ENCODE measurements at regions not wholly inside any gene's neighbourhood (a gene's known extent, or its start where the extent isn't known, plus 50 kb on each side); places are given as distances from the start of the nearest gene placed in this dataset.
"Not testable (repeated sequence)": the region's sequence is repeated elsewhere in the genome, so short reads cannot be mapped to it uniquely, and the experiment has no call there.

GRCh38 chr9:15032860-15033259, 122.6 kb upstream of the FREM1 start:
- no peak for DNase-seq

DNA sequence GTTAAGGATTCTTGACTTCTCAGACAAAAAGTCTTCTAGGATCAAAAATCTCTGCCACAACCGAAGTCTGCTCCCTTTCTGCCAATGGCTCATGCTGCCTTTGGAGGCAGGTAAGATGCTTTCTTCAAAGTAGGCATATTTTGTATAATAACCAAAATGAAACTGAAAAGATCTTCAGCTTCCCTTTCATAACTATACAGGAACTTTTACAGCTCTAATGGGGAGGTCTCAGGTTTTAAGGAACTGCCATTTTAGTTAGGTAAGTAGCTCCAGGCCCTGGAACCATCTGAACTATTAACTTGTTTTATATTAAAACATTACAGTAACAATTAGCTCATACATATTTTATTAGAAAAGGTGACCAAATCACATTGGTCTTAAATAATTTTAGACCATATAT, 110.9 kb upstream of the FREM1 start:
- no peak for DNase-seq

DNA sequence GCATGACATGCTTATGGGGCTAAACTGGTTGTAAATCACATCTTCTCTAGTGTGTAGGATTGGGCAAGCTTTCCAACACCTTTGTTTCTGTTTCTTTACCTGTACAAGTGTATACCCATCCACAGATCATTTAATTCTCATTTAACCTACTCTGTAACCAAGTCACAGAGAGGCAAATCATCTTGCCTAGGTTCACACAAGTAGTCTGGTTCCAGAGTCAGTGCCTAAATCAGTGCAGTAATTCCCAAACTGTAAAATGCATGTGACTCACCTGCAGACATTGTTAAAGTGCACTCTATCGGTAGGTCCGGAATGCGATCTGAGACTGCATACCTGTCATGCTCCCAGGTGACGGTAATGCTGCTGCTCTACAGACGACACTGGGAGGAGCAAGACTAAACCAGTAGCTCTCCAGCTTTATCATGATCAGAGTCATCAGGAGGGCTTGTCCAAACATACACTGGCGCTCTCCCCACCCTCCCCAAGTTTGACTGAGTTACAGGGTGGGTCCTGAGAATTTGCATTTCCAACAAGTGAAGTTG, 107.9 kb upstream of the FREM1 start:
- DNase-seq: no peak

GRCh38 chr9:15010581-15010980, 100.4 kb upstream of the FREM1 start:
- DNase-seq: no peak

DNA sequence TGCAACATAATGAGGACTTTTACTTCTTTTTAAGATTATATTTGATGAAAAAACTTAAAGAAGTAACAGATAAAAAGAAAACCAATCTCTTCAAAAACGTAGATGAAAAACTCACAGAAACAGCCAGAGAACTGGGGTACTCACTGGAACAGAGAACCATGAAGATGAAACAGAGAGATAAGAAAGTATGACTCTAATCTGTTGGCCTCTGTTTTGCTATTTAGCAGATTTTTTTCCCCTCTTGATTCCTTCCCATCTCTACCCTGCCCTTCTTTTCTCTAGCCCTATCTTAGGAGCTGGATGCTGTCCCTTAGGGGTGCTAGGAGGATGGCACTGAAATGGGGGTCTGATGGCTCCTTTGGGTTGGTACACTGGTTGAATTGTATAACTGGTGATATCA, 97.5 kb upstream of the FREM1 start:
- no peak for DNase-seq

DNA sequence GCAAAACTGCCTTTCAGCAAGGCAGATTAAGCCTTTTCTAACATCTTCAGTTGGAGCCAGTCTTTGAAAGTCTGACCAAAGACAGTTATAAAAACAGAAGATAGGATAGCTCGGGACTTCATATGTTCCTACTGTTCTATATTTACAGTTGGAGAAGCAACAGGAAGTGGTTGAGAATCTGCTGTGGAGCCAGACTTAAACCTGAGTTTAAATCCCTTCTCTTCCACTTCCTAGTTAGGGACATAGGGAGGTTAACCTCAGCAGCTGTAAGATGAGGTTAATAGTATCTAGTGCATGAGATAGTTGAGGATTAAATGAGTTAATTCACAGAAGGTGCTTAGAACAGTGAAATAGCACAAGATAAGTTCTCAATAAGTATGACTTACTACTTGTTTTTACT, 84.5 kb upstream of the FREM1 start:
- DNase-seq: no peak

- no peak for DNase-seq
These were observed 83.8 kb upstream of the FREM1 start for GRCh38 chr9:14993901-14994554.

DNA sequence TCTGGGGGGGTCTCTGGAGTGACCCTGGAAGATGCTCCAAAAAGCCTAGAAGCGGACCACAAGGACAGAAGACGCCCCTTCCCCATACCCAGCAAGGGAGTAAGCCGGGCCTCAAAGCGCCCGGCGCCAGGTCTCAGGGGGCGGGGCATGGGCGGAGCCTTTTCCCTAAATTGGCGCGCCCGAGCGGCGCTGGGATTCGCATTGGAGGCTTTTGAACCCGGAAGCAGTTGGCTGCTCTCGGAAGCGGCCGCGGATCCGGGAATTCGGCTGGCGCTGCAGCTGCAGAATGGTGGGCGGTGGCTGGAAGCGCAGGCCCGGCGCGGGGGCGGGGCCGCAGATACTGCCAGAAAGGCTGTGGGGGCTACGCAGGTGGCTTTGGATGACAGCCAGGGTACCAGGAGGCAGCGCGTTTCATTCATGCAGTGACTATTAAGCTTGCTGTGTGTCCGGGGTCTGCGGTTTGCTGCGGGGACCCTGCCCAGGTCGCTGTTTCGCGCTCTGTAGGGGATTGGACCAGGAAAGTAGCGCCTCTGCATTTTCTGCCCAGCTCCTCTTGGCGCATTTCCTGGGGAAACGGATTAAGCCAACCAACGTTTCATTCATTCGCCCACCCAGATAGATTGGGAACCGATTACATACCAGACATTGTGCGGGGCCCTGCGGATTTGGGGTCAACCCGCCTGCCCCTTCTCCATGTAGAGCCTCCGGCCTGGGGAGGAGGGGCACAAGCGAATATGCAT, 83.0 kb upstream of the FREM1 start:
- DNase-seq: peak; percentile 82

- no peak for DNase-seq
These were observed 82.3 kb upstream of the FREM1 start for GRCh38 chr9:14992516-14992915.

- DNase-seq: no peak
These were observed 81.9 kb upstream of the FREM1 start for GRCh38 chr9:14992081-14992480.

DNA sequence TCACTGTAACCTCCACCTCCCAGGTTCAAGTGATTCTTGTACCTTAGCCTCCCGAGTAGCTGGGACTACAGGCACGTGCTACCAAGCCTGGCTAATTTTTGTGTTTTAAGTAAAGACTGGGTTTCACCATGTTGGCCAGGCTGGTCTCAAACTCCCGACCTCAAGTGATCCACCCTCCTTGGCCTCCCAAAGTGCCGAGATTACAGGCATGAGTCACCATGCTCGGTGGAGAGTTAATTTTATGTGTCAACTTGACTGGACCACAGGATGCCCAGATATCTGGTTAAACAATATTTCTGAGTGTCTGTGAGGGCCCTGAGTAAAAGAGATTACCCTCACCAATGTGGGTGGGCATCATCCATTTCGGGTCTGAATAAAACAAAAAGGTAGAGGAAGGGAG, 80.4 kb upstream of the FREM1 start:
- not testable (repeated sequence) for DNase-seq

DNA sequence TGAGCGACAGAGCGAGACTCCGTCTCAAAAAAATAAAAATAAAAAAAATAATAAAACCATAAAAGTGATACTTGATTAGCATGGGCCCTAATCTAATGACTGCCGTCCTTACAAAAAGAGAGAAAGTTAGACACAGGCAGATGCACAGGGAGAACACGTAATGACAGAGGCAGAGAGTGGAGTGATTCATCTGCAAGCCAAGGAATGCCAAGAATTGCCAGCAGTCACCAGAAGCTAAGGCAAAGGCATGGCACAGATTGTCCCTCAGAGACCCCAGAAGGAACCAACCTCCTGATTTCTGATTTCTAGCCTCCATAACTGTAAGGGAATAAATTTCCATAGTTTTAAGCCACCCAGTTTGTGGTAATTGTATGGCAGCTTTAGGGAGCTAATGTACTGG, 79.6 kb upstream of the FREM1 start:
- DNase-seq: no peak

GRCh38 chr9:14989336-14989735, 79.1 kb upstream of the FREM1 start:
- not testable (repeated sequence) for DNase-seq

GRCh38 chr9:14987858-14988257, 77.6 kb upstream of the FREM1 start:
- no peak for DNase-seq

DNA sequence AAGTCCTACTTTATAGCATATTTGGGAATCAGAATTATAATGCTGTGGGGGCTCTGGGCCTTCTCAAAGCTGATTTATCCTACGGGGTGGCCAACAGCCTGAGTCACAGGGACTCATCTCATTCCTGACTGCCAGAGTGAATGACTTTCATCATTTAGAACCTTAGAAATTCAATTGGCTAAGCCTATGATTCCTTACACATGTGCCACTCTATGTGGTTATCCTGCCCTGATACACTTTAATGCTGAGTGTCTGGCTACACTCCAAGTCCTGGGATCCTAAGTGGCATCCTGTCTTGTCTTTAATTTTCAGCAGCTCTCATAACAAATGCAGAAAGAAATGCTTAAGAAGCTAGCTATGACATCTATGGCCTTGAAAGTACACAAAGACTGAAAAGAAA, 75.2 kb upstream of the FREM1 start:
- DNase-seq: no peak

DNA sequence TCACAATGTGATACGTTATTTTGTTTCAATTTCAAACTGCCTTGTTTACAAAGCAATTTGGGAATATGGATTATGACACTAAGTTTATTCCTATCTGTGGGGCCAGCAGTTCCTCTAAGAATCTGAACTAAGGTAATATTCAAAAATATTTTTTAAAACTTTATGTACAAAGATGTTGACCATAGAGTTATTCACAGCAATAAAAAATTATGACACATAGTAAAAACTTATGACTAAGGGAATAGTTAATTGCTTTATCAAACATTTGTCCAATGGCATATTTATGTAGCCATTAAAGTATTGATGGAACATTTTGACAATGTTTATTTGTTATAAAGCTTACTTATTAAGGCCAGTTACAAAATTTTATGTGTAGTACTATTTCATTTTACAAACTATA, 73.4 kb upstream of the FREM1 start:
- DNase-seq: no peak

GRCh38 chr9:14981291-14981950, 71.2 kb upstream of the FREM1 start:
- no peak for DNase-seq

DNA sequence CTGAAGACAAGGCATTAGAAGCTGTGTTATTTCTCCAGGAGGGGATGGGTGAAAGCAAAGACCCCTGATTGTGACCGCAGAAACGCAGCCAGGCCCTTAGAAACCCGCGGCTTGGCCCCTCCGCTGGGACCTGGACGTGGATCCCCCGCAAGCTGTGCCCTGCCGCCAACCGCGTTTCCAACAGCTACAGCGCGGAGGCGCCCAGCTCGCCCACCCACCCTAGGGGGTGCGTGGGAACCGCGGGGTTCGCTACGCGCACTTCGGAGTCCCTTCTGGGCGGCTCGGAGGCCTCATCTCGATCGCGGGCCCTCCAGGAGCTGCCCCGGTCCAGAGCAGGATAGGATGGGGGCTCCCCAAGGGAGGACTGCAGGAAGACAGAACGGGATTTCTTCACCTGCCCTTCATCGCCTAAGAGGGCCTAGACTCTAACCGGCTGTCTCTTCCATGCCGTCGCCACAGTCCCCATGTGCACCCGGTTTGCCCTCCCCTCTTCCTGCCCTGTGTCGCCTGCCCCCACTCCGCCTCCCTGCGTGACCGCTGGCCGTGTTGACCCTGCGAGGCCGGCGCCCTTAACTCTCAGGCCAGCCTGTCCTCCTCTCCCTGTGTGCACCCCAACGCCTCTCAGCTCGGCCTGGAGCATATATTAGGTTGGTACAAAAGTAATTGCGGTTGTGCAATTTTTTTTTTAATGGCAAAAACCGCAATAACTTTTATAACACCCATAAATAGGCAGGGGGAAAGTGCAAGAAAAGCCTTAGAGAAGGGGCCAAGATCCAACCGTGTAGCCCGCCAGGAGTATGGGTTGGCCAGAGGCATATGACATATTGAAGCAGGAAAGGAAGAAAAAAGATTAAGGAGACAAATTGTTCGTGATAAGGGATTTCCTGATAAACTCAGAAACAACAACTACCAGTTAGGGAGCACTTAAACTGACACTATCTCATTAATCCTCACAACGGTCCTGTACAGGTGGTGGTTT, 68.1 kb upstream of the FREM1 start:
- DNase-seq: no peak

GRCh38 chr9:14967450-14968321, 57.5 kb upstream of the FREM1 start:
- DNase-seq: no peak

DNA sequence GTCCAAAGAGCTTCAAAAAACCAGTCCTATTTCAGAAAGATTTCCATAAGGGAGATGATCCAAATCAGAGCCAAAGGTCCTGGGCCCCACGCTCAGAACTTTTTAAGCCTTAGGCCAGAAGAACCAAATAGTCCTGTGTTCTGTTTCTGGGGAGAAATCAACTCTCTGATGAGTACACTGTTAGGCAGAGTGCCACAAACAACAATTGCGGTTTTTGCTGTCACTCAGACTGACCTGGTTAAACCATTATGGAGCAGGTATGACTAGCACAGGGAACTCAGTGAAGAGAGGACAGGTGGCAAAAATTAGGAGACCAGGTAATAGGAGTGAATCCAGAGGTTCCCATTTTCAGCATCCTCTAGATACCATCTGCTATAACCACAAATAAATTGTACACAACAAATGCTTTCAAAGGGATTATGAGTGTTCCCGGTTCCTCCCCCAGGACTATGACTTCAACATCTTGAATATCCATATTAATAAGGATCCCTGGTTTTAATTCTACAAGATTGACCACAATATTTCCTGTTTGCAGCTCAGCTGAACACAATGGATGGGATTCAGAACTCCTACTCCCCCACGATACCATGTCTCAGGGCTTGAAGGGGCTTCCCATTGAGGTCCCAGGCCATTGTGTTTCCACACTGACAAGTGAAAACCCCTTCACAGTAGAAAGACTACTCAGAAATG, 52.1 kb upstream of the FREM1 start:
- no peak for DNase-seq
